Astrocyte of the spinal cord (primary cell): ENCODE measurements at regions not wholly inside any gene's neighbourhood (a gene's known extent, or its start where the extent isn't known, plus 50 kb on each side); places are given as distances from the start of the nearest gene placed in this dataset.

Experiments used
- DNase-seq: peaks from one replicate; pipeline ENCODE4 v3.0.0; 2011; ENCODE audit warnings: low read depth, low spot score
- H3K4me3 ChIP-seq: 2 replicates; pipeline ENCODE4 v1.5.1; 2011; ENCODE audit warnings: low read depth, mild to moderate bottlenecking, low read length, moderate library complexity
- in situ Hi-C: cut with HindIII; loops from 2 replicates; pipeline ENCODE4 v1.10.0; 2017; ENCODE audit warnings: low sequenced_read_pairs
- TF ChIP-seq, protein P1 (sequence below): IDR thresholded peaks from 2 replicates; pipeline ENCODE4 v1.5.1; 2012; ENCODE audit warnings: low read depth, mild to moderate bottlenecking, low read length, inconsistent platforms

DNA sequence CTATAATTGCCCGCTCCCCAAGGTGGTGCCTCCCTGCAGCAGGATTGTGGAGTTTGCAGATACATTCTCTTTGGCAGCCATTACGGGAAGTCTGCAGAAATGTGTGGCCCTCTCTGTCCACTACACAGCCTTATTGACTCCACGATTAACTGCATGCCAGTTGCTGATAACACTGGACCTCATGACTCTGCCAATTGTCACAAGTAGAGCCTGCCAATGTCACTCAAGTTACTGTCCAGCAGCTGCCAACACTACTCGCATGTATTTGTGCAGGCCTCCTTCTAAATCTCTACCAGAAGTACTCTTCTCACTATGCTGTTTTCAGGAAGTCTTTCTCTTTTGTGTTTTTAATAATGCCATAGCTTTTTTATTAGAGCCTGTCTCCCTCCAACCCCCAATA is 128.8 kb downstream of the PPP1R3A start:
- in situ Hi-C loops, result no loop called here
- DNase-seq, result no peak
- H3K4me3 ChIP-seq, result no peak overlapping the region
- TF ChIP-seq, protein P1, sequence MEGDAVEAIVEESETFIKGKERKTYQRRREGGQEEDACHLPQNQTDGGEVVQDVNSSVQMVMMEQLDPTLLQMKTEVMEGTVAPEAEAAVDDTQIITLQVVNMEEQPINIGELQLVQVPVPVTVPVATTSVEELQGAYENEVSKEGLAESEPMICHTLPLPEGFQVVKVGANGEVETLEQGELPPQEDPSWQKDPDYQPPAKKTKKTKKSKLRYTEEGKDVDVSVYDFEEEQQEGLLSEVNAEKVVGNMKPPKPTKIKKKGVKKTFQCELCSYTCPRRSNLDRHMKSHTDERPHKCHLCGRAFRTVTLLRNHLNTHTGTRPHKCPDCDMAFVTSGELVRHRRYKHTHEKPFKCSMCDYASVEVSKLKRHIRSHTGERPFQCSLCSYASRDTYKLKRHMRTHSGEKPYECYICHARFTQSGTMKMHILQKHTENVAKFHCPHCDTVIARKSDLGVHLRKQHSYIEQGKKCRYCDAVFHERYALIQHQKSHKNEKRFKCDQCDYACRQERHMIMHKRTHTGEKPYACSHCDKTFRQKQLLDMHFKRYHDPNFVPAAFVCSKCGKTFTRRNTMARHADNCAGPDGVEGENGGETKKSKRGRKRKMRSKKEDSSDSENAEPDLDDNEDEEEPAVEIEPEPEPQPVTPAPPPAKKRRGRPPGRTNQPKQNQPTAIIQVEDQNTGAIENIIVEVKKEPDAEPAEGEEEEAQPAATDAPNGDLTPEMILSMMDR, result no peak

- in situ Hi-C loops, result no loop called here
- no peak for DNase-seq
- TF ChIP-seq, protein P1, result no peak
- no peak overlapping the region for H3K4me3 ChIP-seq
Measured at GRCh38 chr7:113787106-113787505, 131.7 kb downstream of the PPP1R3A start.

DNA sequence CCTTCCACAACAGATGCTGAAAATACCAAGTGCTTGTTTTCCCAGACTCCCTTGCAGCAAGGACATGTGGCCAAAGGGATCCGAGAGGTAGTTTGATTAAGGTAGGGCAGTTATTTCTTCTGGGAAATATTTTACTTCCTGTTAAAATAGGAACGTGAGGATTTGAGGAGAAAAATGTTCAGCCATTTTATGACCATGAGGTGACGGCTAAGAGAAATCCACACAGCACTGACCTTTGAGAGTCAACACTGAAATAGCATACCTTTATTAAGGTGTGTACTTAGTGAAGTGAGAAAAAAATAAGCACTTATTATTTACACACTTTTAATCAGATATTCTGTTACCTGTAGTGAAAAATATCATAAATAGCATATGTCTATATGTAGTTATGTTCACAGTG is 133.9 kb downstream of the PPP1R3A start:
- in situ Hi-C loops, result no loop called here
- no peak overlapping the region for H3K4me3 ChIP-seq
- TF ChIP-seq, protein P1, result no peak
- no peak for DNase-seq

- TF ChIP-seq, protein P1, result no peak
- no peak overlapping the region for H3K4me3 ChIP-seq
- in situ Hi-C loops, result no loop called here
Measured at GRCh38 chr7:113784316-113784715, 134.5 kb downstream of the PPP1R3A start.

DNA sequence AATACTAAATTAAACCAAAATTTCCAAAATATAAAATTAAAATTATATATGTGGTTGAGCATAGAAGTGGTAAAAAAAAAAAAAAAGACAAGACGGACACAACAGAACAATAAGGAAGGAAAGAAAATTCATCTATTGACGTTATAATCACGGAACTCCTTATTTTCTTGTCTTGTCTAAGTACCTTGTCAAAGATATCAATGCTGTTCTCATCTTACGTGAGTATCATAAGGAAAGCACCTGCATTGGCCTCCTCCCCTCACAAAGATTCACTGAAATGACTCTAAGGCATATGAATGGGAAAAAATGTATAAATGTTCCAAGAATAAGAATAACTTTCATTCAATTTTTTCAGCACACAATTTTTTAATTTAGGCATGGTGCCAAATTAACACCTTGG is 135.4 kb downstream of the PPP1R3A start:
- in situ Hi-C loops, result no loop called here
- DNase-seq, result no peak
- TF ChIP-seq, protein P1, result no peak
- no peak overlapping the region for H3K4me3 ChIP-seq

More at GRCh38 chr7:113784316-113784715, 134.5 kb downstream of the PPP1R3A start:
- DNase-seq, result no peak

- DNase-seq, result no peak
- in situ Hi-C loops, result no loop called here
- H3K4me3 ChIP-seq, result no peak overlapping the region
- TF ChIP-seq, protein P1, result no peak
Measured at GRCh38 chr7:113775804-113776203, 143.0 kb downstream of the PPP1R3A start.

GRCh38 chr7:113775401-113775800 is 143.4 kb downstream of the PPP1R3A start:
- no peak overlapping the region for H3K4me3 ChIP-seq
- TF ChIP-seq, protein P1, result no peak
- in situ Hi-C loops, result no loop called here
- no peak for DNase-seq
